ENCODE measurements at regions not wholly inside any gene's neighbourhood (a gene's known extent, or its start where the extent isn't known, plus 50 kb on each side); places are given as distances from the start of the nearest gene placed in this dataset.

DNA sequence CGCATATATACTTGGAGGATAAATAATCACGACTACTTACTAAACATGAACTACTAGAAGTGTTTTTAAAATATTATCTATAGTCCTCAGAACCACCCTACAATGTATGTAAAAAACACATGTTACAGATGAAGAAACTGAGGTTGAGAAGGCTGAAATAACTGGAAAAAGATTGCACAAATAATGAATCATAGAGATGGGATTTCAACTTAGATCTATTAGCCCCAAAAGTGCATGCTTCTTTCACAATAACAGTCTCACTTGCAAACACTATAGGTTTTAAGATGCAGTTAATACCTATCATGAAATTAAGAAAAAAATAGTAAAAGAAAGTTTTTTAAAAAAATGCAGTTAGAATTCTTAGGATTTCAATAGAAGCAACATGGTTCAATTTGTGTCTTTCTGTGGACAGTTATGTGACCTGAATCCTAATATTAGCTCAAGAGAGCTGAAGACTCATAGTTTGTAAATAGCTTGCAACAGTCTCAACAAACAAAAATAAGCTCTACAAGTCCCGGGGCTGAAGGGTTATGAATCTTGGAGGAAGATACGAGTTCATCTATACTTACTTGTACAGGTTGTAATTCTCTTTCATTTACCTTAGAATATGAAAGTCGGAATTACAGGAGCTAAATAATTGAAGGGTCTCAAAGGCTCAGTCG, 58.6 kb upstream of the NTPCR start:
- DNase-seq (ENCODE audit: low spot score) = no peak

DNA sequence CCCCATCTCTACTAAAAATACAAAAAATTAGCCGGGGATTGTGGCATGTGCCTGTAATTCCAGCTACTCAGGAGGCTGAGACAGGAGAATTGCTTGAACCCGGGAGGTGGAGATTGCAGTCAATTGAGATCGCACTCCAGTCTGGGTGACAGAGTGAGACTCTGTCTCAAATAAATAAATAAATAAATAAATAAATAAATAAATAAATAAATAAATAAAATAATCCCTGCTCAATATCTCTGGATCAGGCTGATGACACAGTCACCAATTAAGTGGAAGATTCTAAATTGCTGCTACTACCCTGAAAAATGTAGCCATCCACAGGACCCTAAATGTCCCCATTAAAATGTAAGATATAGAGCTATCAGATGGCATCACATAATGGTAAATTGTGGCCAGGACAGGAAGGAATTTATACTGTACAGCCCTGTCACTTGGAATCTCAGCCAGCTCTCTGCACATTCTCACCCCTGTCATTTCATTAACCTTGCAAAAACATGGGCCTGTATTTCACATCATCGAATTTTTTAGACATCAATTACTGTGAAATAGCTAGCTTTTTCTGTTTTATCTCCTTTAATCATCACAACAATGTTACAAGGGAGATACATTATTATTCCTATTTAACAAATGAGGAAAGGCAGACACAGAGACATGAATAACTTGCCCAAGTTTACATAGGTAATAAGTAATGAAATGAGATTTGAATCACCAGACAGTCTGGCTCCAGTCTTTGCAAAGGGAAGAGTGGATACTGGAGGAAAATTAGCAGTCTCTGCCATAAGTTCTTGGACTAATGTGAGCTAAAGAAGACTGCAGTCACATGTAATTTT, 56.7 kb upstream of the NTPCR start:
- no peak for DNase-seq (ENCODE audit: low spot score)

DNA sequence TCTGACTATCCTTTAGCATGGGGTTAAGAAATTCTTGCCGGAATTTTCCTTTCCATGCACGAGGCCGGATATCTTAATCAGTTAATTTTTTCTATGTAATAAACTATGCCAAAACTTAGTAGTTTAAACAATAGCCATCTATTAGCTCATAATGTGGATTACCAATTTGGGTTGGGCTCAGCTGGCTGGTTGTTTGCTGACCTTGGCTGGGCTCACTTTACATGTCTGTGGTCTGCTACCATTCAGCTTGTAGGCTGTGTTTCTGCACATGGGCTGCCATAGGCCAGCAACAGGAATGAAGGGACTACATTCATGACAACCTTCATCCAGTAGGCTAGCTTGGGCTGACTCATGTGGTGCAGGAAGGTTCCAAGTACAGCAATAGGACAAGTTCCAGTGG, 56.0 kb upstream of the NTPCR start:
- DNase-seq (ENCODE audit: low spot score) = no peak

DNA sequence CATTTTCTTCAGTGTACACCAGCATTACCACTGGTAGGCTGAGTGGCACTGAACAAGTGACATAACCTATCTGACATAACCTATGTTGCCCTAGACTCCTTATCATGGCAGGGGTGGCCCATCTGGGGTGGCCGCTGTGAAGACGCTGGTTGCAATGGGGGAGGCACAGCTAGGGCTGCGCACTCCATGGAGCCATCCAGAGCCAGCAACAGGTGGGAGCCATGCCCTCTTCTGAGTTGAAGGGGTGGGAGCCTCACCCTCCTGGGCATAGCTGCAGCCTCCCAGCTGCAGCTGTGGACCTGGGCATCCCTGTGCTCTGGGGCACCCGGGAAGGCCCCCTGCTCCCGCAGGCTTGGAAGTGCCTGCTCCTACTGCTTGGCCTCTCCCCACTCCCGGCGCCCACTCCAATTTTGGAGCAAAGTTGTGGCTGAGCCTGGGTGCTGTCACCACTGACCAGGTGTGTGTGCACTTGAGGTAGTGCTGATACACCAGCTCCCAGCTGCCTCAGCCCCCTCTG, 52.4 kb upstream of the NTPCR start:
- DNase-seq (ENCODE audit: low spot score) = no peak

DNA sequence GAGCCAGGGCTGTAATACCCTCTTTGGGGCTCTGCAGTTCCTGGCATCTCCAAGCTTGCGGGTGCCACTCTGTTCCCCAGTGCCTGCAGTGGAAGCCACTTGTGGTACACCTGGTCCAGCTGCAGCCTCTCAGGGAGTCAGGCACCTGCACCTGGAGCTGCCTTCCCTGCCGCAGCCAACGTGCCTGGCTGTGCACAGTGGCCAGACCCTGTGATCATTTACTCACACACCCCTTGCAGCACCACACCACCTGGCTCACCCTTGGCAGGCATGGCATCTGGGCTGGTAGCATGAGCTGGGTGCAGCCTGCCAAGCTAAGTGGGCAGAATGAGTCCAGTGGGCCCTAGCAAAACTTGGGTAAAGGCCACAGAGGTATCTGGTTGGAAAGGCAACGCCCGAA, 51.1 kb upstream of the NTPCR start:
- no peak for DNase-seq (ENCODE audit: low spot score)

DNA sequence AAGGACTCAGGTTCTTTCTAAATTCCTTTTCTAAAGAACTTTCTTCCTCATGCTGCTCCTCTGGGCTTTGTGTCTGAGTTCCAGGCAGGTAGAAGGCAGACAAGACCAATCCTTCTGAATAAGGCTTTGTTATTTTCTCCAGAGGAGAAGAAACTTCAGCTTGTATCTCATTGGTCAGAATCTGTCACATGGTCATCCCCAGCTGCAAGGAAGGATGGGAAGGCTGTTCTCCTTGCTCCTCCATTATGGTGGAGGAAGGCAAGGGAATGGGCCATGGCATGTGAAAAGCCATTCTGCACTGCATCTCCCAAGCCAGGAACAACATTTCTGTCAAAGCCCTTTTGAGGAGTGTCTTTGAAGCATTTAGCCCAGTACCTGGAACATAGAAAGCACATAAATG, 50.6 kb upstream of the NTPCR start:
- DNase-seq (ENCODE audit: low spot score) = no peak

All from pons (tissue), 1 donor.